ENCODE measurements at regions not wholly inside any gene's neighbourhood (a gene's known extent, or its start where the extent isn't known, plus 50 kb on each side); places are given as distances from the start of the nearest gene placed in this dataset.

DNA sequence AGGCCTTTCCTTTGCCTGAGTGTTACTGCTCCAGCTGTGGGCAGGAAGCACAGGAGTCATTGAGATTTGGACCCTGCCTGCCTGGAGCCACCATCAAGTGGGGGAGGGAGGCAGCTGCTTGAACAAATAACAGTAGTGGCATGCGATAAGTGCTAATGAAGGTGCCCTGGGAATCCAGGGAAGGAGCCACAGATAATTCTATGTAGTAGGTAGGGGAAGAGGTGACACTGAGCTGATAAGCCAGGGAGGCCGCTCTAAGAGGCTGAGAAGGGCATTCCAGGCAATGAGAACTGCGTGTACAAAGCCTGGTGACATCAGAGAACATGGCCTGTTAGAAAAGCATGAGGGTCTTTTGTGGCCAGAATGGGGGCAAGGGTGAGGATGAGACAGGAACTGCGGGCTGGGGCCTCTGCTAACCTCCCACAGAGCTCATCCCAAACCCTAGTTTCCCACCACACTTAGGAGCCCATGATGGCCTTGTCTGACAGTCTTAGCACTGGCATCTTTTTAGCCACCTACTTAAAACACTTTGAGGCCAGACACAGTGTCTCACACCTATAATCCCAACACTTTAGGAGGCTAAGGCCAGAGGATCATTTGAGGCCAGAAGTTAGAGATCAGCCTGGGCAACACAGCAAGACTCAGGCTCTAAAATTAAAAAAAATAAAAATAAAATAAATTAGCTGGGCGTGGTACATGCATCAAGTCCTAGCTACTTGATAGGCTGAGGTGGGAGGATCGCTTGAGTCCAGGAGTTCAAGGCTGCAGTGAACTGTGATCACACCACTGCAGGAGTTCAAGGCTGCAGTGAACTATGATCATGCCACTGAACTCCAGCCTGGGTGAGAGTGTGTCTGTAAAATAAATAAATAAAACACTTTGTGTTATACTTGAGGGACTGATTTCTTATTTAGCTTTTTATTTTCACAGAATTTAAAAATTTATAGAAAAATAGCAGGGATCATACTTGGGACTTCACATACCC lies 58.9 kb downstream of the TET3 start:
- ATAC-seq = peak; percentile 34
- H3K27me3 Mint-ChIP-seq (ENCODE audit: low read depth) = no peaks in the 10 kb centered on the region
- H3K36me3 Mint-ChIP-seq = peaks cover 3% of the 10 kb centered on the region; the same call in 1 of the 2 replicates
- DNase-seq (ENCODE audit: low spot score) = no peak
- CTCF ChIA-PET = interaction anchor here (0.6 to 1.0 kb wide), 2 partner anchors 13 to 14 kb away, joined by 3 to 4 read pairs; no protein-coding TSS in a partner anchor
- H3K4me3 Mint-ChIP-seq = no peak overlapping the region
- TF ChIP-seq, protein P1, sequence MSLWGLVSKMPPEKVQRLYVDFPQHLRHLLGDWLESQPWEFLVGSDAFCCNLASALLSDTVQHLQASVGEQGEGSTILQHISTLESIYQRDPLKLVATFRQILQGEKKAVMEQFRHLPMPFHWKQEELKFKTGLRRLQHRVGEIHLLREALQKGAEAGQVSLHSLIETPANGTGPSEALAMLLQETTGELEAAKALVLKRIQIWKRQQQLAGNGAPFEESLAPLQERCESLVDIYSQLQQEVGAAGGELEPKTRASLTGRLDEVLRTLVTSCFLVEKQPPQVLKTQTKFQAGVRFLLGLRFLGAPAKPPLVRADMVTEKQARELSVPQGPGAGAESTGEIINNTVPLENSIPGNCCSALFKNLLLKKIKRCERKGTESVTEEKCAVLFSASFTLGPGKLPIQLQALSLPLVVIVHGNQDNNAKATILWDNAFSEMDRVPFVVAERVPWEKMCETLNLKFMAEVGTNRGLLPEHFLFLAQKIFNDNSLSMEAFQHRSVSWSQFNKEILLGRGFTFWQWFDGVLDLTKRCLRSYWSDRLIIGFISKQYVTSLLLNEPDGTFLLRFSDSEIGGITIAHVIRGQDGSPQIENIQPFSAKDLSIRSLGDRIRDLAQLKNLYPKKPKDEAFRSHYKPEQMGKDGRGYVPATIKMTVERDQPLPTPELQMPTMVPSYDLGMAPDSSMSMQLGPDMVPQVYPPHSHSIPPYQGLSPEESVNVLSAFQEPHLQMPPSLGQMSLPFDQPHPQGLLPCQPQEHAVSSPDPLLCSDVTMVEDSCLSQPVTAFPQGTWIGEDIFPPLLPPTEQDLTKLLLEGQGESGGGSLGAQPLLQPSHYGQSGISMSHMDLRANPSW (CRISPR knock-in tag; conservative IDR thresholded peaks at IDR 0.05; ENCODE audit: low read depth) = no peak
- TF ChIP-seq, protein P2, sequence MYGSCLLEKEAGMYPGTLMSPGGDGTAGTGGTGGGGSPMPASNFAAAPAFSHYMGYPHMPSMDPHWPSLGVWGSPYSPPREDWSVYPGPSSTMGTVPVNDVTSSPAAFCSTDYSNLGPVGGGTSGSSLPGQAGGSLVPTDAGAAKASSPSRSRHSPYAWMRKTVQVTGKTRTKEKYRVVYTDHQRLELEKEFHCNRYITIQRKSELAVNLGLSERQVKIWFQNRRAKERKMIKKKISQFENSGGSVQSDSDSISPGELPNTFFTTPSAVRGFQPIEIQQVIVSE (CRISPR knock-in tag; IDR thresholded peaks at IDR 0.05; ENCODE audit: borderline replicate concordance) = no peak
- TF ChIP-seq NR3C1 (CRISPR knock-in tag; conservative IDR thresholded peaks at IDR 0.05; ENCODE audit: low read depth) = no peak
- TF ChIP-seq, protein P3, sequence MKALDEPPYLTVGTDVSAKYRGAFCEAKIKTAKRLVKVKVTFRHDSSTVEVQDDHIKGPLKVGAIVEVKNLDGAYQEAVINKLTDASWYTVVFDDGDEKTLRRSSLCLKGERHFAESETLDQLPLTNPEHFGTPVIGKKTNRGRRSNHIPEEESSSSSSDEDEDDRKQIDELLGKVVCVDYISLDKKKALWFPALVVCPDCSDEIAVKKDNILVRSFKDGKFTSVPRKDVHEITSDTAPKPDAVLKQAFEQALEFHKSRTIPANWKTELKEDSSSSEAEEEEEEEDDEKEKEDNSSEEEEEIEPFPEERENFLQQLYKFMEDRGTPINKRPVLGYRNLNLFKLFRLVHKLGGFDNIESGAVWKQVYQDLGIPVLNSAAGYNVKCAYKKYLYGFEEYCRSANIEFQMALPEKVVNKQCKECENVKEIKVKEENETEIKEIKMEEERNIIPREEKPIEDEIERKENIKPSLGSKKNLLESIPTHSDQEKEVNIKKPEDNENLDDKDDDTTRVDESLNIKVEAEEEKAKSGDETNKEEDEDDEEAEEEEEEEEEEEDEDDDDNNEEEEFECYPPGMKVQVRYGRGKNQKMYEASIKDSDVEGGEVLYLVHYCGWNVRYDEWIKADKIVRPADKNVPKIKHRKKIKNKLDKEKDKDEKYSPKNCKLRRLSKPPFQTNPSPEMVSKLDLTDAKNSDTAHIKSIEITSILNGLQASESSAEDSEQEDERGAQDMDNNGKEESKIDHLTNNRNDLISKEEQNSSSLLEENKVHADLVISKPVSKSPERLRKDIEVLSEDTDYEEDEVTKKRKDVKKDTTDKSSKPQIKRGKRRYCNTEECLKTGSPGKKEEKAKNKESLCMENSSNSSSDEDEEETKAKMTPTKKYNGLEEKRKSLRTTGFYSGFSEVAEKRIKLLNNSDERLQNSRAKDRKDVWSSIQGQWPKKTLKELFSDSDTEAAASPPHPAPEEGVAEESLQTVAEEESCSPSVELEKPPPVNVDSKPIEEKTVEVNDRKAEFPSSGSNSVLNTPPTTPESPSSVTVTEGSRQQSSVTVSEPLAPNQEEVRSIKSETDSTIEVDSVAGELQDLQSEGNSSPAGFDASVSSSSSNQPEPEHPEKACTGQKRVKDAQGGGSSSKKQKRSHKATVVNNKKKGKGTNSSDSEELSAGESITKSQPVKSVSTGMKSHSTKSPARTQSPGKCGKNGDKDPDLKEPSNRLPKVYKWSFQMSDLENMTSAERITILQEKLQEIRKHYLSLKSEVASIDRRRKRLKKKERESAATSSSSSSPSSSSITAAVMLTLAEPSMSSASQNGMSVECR (CRISPR knock-in tag; IDR thresholded peaks at IDR 0.05; ENCODE audit: borderline replicate concordance) = no peak
- peaks cover 31% of the 10 kb centered on the region for H3K4me1 Mint-ChIP-seq
- POLR2A ChIA-PET = interaction anchor here (0.7 to 1.7 kb wide), 2 partner anchors 17 to 186 kb away, joined by 3 to 5 read pairs; no protein-coding TSS in a partner anchor
- no peaks in the 10 kb centered on the region for H3K9me3 Mint-ChIP-seq
- H3K27ac Mint-ChIP-seq = peak overlapping the region; percentile 16; the same call in 1 of the 2 replicates

DNA sequence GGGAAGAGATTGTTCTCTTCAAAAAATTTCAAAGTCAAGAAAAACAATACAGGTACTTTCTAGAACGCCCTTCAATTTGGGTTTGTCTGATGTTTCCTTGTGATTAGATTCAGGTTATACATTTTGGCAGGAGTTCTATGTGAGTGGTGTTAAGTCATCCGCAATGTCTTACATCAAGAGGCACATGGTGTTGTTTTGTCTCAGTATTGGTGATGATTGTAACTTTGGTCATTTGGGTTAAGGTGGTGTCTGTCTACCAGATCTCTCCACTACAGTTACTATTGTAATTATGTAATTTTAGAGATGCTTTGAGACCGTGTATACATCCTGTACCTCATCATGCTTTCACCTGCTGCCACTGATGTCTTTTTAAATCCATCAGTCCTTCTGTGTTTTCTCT lies 60.3 kb downstream of the TET3 start:
- TF ChIP-seq, protein P4, sequence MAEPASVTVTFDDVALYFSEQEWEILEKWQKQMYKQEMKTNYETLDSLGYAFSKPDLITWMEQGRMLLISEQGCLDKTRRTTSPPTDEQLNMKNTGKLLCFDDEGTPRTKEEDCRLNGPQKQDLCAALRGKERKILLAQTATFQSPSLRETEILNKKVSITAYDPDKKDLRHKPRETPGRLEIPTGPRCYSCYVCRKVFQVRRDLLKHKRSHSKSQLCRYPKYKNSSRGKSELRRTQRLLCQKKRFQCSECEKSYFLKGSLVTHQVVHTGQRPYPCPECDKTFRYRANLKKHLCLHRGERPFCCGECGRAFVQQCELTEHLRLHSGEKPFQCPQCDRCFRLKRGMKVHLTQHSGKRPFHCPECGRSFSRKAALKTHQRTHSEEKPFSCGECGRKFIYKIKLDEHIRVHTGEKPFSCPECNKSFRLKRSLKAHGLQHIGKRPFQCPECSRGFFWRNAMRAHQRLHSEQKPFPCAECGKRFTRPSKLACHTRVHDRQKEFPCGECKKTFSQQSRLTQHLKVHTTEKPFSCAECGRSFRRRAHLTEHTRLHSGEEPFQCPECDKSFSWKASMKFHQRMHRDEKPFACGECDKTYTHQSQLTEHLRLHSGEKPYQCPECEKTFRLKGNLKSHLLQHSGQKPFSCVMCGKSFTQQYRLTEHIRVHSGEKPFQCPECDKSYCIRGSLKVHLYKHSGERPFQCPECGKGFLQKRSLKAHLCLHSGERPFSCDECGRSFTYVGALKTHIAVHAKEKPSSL (CRISPR knock-in tag; conservative IDR thresholded peaks at IDR 0.05) = no peak
- TF ChIP-seq RORB (CRISPR knock-in tag; IDR thresholded peaks at IDR 0.05) = no peak
- TF ChIP-seq ZBTB21 (CRISPR knock-in tag; IDR thresholded peaks at IDR 0.05; ENCODE audit: borderline replicate concordance) = no peak
- no peak for TF ChIP-seq GRHL2 (CRISPR knock-in tag; IDR thresholded peaks at IDR 0.05; ENCODE audit: insufficient replicate concordance, severe bottlenecking)
- TF ChIP-seq RELA (CRISPR knock-in tag; IDR thresholded peaks at IDR 0.05; ENCODE audit: borderline replicate concordance) = no peak
- Mint-ChIP-seq H3K36me3 (peaks cover 3% of the 10 kb centered on the region; the same call in 1 of the 2 replicates), H3K9me3 (no peaks in the 10 kb centered on the region), H3K27ac (no peak overlapping the region), H3K4me3 (no peak overlapping the region), H3K4me1 (peaks cover 31% of the 10 kb centered on the region), H3K27me3 (ENCODE audit: low read depth) (no peaks in the 10 kb centered on the region)
- ChIA-PET POLR2A (no interaction called here), CTCF (no interaction called here)
- DNase-seq (ENCODE audit: low spot score) = no peak
- ATAC-seq = no peak

Measured in WTC11 (cell line).